ENCODE measurements at regions not wholly inside any gene's neighbourhood (a gene's known extent, or its start where the extent isn't known, plus 50 kb on each side); places are given as distances from the start of the nearest gene placed in this dataset.

GRCh38 chr5:15406478-15406877 lies 93.5 kb upstream of the FBXL7 start:
- H3K4me1 Mint-ChIP-seq: no peaks in the 10 kb centered on the region
- H3K4me3 Mint-ChIP-seq: no peak overlapping the region
- no peak overlapping the region for H3K27ac Mint-ChIP-seq
- H3K36me3 Mint-ChIP-seq: peaks cover 0 to 4% (median 0%) of the 10 kb centered on the region in 3 donors
- H3K27me3 Mint-ChIP-seq: no peaks in the 10 kb centered on the region
- DNase-seq: no peak
- no peak for ATAC-seq
- H3K9me3 Mint-ChIP-seq: peaks cover 3 to 30% (median 10%) of the 10 kb centered on the region in 9 donors
- POLR2A ChIA-PET: no interaction called here

GRCh38 chr5:15393146-15393545 lies 106.8 kb upstream of the FBXL7 start:
- Mint-ChIP-seq H3K9me3 (peaks cover 0 to 4% (median 0%) of the 10 kb centered on the region in 9 donors), H3K4me1 (no peaks in the 10 kb centered on the region), H3K27ac (no peak overlapping the region), H3K27me3 (no peaks in the 10 kb centered on the region), H3K36me3 (no peaks in the 10 kb centered on the region), H3K4me3 (no peak overlapping the region)
- POLR2A ChIA-PET: no interaction called here
- DNase-seq (no peak), ATAC-seq (no peak)

- DNase-seq (no peak), ATAC-seq (no peak)
- POLR2A ChIA-PET: no interaction called here
- Mint-ChIP-seq H3K27ac (no peak overlapping the region), H3K36me3 (no peaks in the 10 kb centered on the region), H3K27me3 (peaks cover 0 to 2% (median 0%) of the 10 kb centered on the region in 5 donors), H3K4me3 (no peak overlapping the region), H3K9me3 (peaks cover 0 to 10% (median 2%) of the 10 kb centered on the region in 9 donors), H3K4me1 (no peaks in the 10 kb centered on the region)
Observed at GRCh38 chr5:15391704-15392397, 108.1 kb upstream of the FBXL7 start.

GRCh38 chr5:15388866-15389265 lies 111.1 kb upstream of the FBXL7 start:
- H3K4me3 Mint-ChIP-seq: no peak overlapping the region
- H3K36me3 Mint-ChIP-seq: no peaks in the 10 kb centered on the region
- H3K4me1 Mint-ChIP-seq: no peaks in the 10 kb centered on the region
- POLR2A ChIA-PET: no interaction called here
- H3K27ac Mint-ChIP-seq: no peak overlapping the region
- DNase-seq: no peak
- peaks cover 0 to 11% (median 0%) of the 10 kb centered on the region in 5 donors for H3K27me3 Mint-ChIP-seq
- peaks cover 0 to 25% (median 3%) of the 10 kb centered on the region in 9 donors for H3K9me3 Mint-ChIP-seq
- ATAC-seq: no peak

GRCh38 chr5:15387931-15388524 lies 112.0 kb upstream of the FBXL7 start:
- no peak overlapping the region for H3K27ac Mint-ChIP-seq
- peaks cover 0 to 25% (median 3%) of the 10 kb centered on the region in 9 donors for H3K9me3 Mint-ChIP-seq
- peaks cover 0 to 11% (median 0%) of the 10 kb centered on the region in 5 donors for H3K27me3 Mint-ChIP-seq
- DNase-seq (no peak), ATAC-seq (no peak)
- POLR2A ChIA-PET: no interaction called here
- H3K4me1 Mint-ChIP-seq: no peaks in the 10 kb centered on the region
- no peaks in the 10 kb centered on the region for H3K36me3 Mint-ChIP-seq
- no peak overlapping the region for H3K4me3 Mint-ChIP-seq

GRCh38 chr5:15386122-15386521 lies 113.9 kb upstream of the FBXL7 start:
- POLR2A ChIA-PET: no interaction called here
- peaks cover 0 to 11% (median 0%) of the 10 kb centered on the region in 5 donors for H3K27me3 Mint-ChIP-seq
- H3K4me1 Mint-ChIP-seq: no peaks in the 10 kb centered on the region

GRCh38 chr5:15385553-15385952 lies 114.4 kb upstream of the FBXL7 start:
- Mint-ChIP-seq H3K4me3 (no peak overlapping the region), H3K4me1 (no peaks in the 10 kb centered on the region), H3K9me3 (peaks cover 0 to 26% (median 3%) of the 10 kb centered on the region in 9 donors), H3K27ac (no peak overlapping the region), H3K27me3 (peaks cover 0 to 11% (median 0%) of the 10 kb centered on the region in 5 donors), H3K36me3 (no peaks in the 10 kb centered on the region)
- no peak for ATAC-seq
- no peak for DNase-seq
- POLR2A ChIA-PET: no interaction called here

More at GRCh38 chr5:15386122-15386521, 113.9 kb upstream of the FBXL7 start:
- Mint-ChIP-seq H3K9me3 (peaks cover 0 to 25% (median 3%) of the 10 kb centered on the region in 9 donors), H3K27ac (no peak overlapping the region), H3K36me3 (no peaks in the 10 kb centered on the region), H3K4me3 (no peak overlapping the region)
- ATAC-seq (no peak), DNase-seq (no peak)

GRCh38 chr5:15385037-15385436 lies 114.9 kb upstream of the FBXL7 start:
- POLR2A ChIA-PET: no interaction called here
- Mint-ChIP-seq H3K36me3 (no peaks in the 10 kb centered on the region), H3K9me3 (peaks cover 0 to 31% (median 3%) of the 10 kb centered on the region in 9 donors)

GRCh38 chr5:15384581-15384980 lies 115.4 kb upstream of the FBXL7 start:
- Mint-ChIP-seq H3K4me1 (no peaks in the 10 kb centered on the region), H3K4me3 (no peak overlapping the region), H3K9me3 (peaks cover 0 to 36% (median 3%) of the 10 kb centered on the region in 9 donors), H3K27ac (no peak overlapping the region), H3K27me3 (peaks cover 0 to 11% (median 0%) of the 10 kb centered on the region in 5 donors), H3K36me3 (no peaks in the 10 kb centered on the region)
- ATAC-seq: no peak
- no peak for DNase-seq
- POLR2A ChIA-PET: no interaction called here

More at GRCh38 chr5:15385037-15385436, 114.9 kb upstream of the FBXL7 start:
- DNase-seq: no peak
- no peak for ATAC-seq
- Mint-ChIP-seq H3K27ac (no peak overlapping the region), H3K4me3 (no peak overlapping the region), H3K4me1 (no peaks in the 10 kb centered on the region), H3K27me3 (peaks cover 0 to 11% (median 0%) of the 10 kb centered on the region in 5 donors)

GRCh38 chr5:15384176-15384575 lies 115.8 kb upstream of the FBXL7 start:
- H3K9me3 Mint-ChIP-seq: peaks cover 0 to 39% (median 3%) of the 10 kb centered on the region in 9 donors
- ATAC-seq (no peak), DNase-seq (no peak)
- H3K4me3 Mint-ChIP-seq: no peak overlapping the region
- no peaks in the 10 kb centered on the region for H3K36me3 Mint-ChIP-seq
- POLR2A ChIA-PET: no interaction called here
- H3K27me3 Mint-ChIP-seq: peaks cover 0 to 11% (median 0%) of the 10 kb centered on the region in 5 donors
- H3K27ac Mint-ChIP-seq: no peak overlapping the region
- no peaks in the 10 kb centered on the region for H3K4me1 Mint-ChIP-seq

- H3K4me3 Mint-ChIP-seq: no peak overlapping the region
- H3K4me1 Mint-ChIP-seq: no peaks in the 10 kb centered on the region
- POLR2A ChIA-PET: no interaction called here
- H3K9me3 Mint-ChIP-seq: peaks cover 0 to 46% (median 3%) of the 10 kb centered on the region in 9 donors
- no peak for DNase-seq
- H3K27ac Mint-ChIP-seq: no peak overlapping the region
- ATAC-seq: no peak
- H3K27me3 Mint-ChIP-seq: peaks cover 0 to 11% (median 0%) of the 10 kb centered on the region in 5 donors
- H3K36me3 Mint-ChIP-seq: no peaks in the 10 kb centered on the region
Observed at GRCh38 chr5:15383469-15383868, 116.5 kb upstream of the FBXL7 start.

GRCh38 chr5:15383021-15383420 lies 117.0 kb upstream of the FBXL7 start:
- Mint-ChIP-seq H3K36me3 (no peaks in the 10 kb centered on the region), H3K27ac (no peak overlapping the region), H3K9me3 (peaks cover 0 to 49% (median 5%) of the 10 kb centered on the region in 9 donors), H3K4me1 (no peaks in the 10 kb centered on the region), H3K4me3 (no peak overlapping the region), H3K27me3 (peaks cover 0 to 11% (median 0%) of the 10 kb centered on the region in 5 donors)
- no peak for DNase-seq
- ATAC-seq: no peak
- POLR2A ChIA-PET: no interaction called here

- Mint-ChIP-seq H3K27me3 (no peaks in the 10 kb centered on the region), H3K4me1 (no peaks in the 10 kb centered on the region), H3K27ac (no peak overlapping the region), H3K4me3 (no peak overlapping the region), H3K9me3 (peaks cover 0 to 25% (median 4%) of the 10 kb centered on the region in 9 donors), H3K36me3 (no peaks in the 10 kb centered on the region)
- POLR2A ChIA-PET: no interaction called here
- DNase-seq: no peak
- no peak for ATAC-seq
Observed at GRCh38 chr5:15377573-15378340, 122.2 kb upstream of the FBXL7 start.

Data from naive thymus-derived CD8-positive, alpha-beta T cell (primary cell).